Neural crest cell (in vitro differentiated cells): ENCODE measurements at regions not wholly inside any gene's neighbourhood (a gene's known extent, or its start where the extent isn't known, plus 50 kb on each side); places are given as distances from the start of the nearest gene placed in this dataset.

Experiments
- DNase-seq: peaks from one replicate; pipeline ENCODE4 v3.0.0; 2021; ENCODE audit warnings: low read depth, mixed read lengths, low spot score
- H3K27ac Mint-ChIP-seq: one replicate; pipeline ENCODE4 v1.8.0; 2021; ENCODE audit warnings: mild to moderate bottlenecking, mixed read lengths; ENCODE audit not compliant: unreplicated experiment
- H3K27me3 Mint-ChIP-seq: 2 replicates; pipeline ENCODE4 v1.8.0; 2021; ENCODE audit warnings: low read depth, mild to moderate bottlenecking, mixed read lengths
- H3K36me3 Mint-ChIP-seq: 2 replicates; pipeline ENCODE4 v1.8.0; 2021; ENCODE audit warnings: low read depth, mild to moderate bottlenecking, mixed read lengths
- H3K4me1 Mint-ChIP-seq: 2 replicates; pipeline ENCODE4 v1.8.0; 2021; ENCODE audit warnings: mixed read lengths
- H3K4me3 Mint-ChIP-seq: one replicate; pipeline ENCODE4 v1.8.0; 2021; ENCODE audit warnings: mild to moderate bottlenecking, mixed read lengths
- H3K9me3 Mint-ChIP-seq: 2 replicates; pipeline ENCODE4 v1.8.0; 2021; ENCODE audit warnings: mixed read lengths
- TF ChIP-seq, protein P1 (sequence below): fragments of 200-600 bp; sonication (generic); conservative IDR thresholded peaks from 2 replicates; pipeline ENCODE4 v1.5.0; 2021; ENCODE audit warnings: antibody characterized with exemption, mild to moderate bottlenecking

DNA sequence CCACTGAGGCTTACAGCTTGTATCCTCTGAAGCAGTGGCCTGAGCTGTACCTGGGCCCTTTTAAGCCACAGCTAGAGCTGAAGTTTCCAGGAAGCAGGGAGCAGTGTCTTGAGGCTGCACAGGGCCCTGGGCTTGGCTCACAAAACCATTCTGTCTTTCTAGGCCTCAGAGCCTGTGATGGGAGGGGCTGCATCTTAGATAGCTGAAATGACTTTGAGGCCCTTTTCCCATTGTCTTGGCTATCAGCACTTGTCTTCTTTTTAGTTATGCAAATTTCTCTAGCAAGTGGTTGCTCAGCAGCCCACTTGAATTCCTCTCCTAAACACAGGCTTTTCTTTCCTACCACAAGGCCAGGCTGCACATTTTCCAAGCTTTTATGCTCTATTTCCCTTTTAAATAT, 864.2 kb downstream of the REEP3 start:
- Mint-ChIP-seq H3K4me1 (peaks cover 7% of the 10 kb centered on the region), H3K4me3 (no peak overlapping the region), H3K27me3 (no peaks in the 10 kb centered on the region), H3K36me3 (peaks cover 3% of the 10 kb centered on the region), H3K27ac (no peak overlapping the region), H3K9me3 (peaks cover 2% of the 10 kb centered on the region)
- TF ChIP-seq, protein P1, sequence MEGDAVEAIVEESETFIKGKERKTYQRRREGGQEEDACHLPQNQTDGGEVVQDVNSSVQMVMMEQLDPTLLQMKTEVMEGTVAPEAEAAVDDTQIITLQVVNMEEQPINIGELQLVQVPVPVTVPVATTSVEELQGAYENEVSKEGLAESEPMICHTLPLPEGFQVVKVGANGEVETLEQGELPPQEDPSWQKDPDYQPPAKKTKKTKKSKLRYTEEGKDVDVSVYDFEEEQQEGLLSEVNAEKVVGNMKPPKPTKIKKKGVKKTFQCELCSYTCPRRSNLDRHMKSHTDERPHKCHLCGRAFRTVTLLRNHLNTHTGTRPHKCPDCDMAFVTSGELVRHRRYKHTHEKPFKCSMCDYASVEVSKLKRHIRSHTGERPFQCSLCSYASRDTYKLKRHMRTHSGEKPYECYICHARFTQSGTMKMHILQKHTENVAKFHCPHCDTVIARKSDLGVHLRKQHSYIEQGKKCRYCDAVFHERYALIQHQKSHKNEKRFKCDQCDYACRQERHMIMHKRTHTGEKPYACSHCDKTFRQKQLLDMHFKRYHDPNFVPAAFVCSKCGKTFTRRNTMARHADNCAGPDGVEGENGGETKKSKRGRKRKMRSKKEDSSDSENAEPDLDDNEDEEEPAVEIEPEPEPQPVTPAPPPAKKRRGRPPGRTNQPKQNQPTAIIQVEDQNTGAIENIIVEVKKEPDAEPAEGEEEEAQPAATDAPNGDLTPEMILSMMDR = no peak
- DNase-seq = no peak

DNA sequence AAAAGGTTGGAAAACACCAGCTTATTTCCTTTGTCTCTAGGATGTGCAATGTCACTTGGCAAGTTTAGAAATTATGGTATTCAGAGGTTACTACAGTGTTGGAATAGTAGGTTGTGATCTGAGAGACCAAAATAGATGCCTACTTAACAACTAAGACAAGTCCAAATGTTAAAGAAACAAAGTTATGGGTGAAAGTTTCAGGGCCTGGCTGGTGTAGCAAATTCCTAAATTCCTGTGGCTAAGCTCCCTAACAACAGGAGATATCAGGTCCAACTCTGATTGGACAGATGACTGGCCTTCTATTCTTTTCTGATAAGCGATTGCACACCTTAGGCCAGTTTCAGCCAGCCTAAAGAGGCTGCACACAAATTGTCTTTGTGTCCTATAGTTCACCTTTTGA, 873.5 kb downstream of the REEP3 start:
- Mint-ChIP-seq H3K4me1 (no peaks in the 10 kb centered on the region), H3K27ac (no peak overlapping the region), H3K9me3 (peaks cover 7% of the 10 kb centered on the region), H3K36me3 (no peaks in the 10 kb centered on the region), H3K4me3 (no peak overlapping the region), H3K27me3 (no peaks in the 10 kb centered on the region)
- TF ChIP-seq, protein P1 = no peak
- no peak for DNase-seq

DNA sequence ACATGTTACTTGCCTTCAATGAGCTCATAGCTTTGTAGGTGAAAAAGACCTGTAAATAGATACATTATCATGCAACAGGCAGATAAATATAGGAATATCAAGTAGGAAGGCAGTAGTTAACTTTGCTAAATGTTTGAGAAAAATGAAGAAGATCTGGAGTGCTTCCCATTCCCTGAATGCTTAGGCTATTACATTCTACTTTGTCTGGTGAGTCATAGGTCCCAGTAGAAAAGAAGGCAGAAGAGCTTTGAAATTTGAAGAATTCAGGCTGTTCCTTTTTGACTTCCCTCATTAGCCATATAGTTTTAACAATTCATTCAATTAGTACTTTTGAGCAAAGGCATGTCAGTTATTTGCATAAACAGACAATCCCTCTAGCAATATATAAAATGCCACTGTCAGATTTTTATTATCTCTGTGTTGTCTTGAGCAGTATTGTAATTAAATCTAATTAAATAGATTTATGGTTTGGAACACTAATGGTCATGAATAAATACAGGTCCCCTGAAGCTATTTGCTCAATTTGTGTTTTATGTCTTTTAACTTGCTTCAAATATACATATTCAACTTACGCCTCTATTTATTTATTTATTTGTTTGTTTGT, 875.0 kb downstream of the REEP3 start:
- Mint-ChIP-seq H3K9me3 (peaks cover 13% of the 10 kb centered on the region), H3K36me3 (no peaks in the 10 kb centered on the region)

DNA sequence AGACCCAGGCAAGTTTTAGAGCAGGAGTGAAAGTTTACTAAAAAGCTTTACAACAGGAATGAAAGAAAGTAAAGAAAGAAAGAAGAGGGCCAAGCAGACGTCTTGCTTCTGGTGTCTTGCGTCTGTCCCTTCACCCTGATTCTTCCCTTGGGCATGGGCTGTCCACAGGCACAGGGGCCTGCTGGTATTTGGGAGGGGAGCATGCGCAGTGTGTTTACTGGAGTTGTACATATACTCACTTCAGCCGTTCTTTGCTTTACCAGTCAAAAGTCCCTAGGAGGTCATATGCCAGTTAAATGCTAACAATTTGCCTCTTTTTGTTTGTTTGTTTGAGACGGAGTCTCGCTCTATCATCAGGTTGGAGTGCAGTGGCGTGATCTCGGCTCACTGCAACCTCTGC, 875.9 kb downstream of the REEP3 start:
- Mint-ChIP-seq H3K4me3 (no peak overlapping the region), H3K4me1 (no peaks in the 10 kb centered on the region), H3K36me3 (no peaks in the 10 kb centered on the region), H3K27ac (no peak overlapping the region), H3K27me3 (no peaks in the 10 kb centered on the region), H3K9me3 (peaks cover 13% of the 10 kb centered on the region)
- no peak for DNase-seq
- TF ChIP-seq, protein P1 = no peak

More for the DNA sequence above, 875.0 kb downstream of the REEP3 start:
- Mint-ChIP-seq H3K4me3 (no peak overlapping the region), H3K27me3 (no peaks in the 10 kb centered on the region), H3K4me1 (no peaks in the 10 kb centered on the region), H3K27ac (no peak overlapping the region)
- no peak for DNase-seq
- TF ChIP-seq, protein P1 = no peak

DNA sequence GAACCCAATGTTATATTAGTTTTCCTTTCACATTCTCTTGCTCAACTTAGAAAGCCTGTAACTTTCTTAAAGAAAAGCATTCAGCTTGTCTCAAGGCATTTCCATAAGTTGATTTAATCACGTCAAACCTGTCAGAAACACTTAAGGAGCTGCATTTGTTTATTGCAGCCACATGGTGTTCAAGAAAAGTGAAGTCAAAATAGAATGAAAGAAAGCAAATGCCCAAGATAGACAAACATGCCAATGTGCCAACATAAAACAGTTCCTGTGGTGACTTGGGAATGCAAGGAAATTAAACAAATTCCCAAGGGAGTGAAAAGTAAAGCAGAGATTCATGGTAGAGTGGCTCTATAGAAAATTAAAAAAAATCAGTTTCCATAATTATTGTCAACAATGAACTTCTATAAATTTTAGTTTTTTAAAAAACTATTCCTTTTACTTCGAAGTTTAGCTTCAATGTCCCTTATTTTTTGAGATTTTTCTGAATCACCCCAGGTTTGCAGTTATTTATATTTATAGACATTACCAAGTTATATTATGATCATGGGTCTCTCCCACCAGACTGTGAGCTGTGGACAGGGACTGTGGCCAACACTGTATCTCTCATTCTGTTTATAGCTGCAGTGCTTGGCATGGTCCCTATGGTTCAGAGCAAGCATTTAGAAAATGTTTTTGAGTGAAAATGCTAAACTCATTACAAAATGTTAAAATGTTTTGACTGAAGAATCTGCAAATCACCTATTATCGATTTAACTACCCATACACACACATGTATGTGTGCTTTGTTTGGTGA, 887.4 kb downstream of the REEP3 start:
- Mint-ChIP-seq H3K27me3 (no peaks in the 10 kb centered on the region), H3K27ac (no peak overlapping the region)
- TF ChIP-seq, protein P1 = no peak

More for the DNA sequence above, 887.4 kb downstream of the REEP3 start:
- Mint-ChIP-seq H3K4me1 (peaks cover 4% of the 10 kb centered on the region), H3K9me3 (peaks cover 3% of the 10 kb centered on the region), H3K4me3 (no peak overlapping the region), H3K36me3 (no peaks in the 10 kb centered on the region)
- DNase-seq = no peak
